K562 (cell line): ENCODE measurements at regions not wholly inside any gene's neighbourhood (a gene's known extent, or its start where the extent isn't known, plus 50 kb on each side); places are given as distances from the start of the nearest gene placed in this dataset.

Experiments
- ATAC-seq: fragments of 200-7000 bp; cut with Tn5 transposase; 3 replicates; pipeline ENCODE4 v1.9.1; 2020; ENCODE audit warnings: moderate library complexity
- BruUV-seq: library from RNA; stranded (reverse); fragments of 400-500 nt; replicated peaks from 2 replicates; lab custom pipeline; 2021; lab: Mats Ljungman, UMichigan
- CTCF ChIA-PET: fragments of 300-600 bp; formaldehyde crosslinking; extraction: SDS; loops from one replicate; lab custom pipeline; 2021; ENCODE audit warnings: low intra/inter-chr PET ratio; lab: Yijun Ruan, JAX
- POLR2A ChIA-PET: fragments of 300-600, 350-650 bp; sonication (Branson Sonifier 250); formaldehyde crosslinking; extraction: SDS; loops from one replicate; lab custom pipeline; 2021; ENCODE audit warnings: antibody characterized with exemption, inconsistent platforms; lab: Yijun Ruan, JAX
- DNase-seq, 4 experiments: peaks; one replicate each; pipeline versions ENCODE4 v3.0.0 to v3.0.0-alpha.2; 2011 to 2018; ENCODE audit warnings: low spot score in 3 of 4, mixed read lengths in 3 of 4; ENCODE audit errors: extremely low read depth in 1 of 4
- FAIRE-seq: peaks from 2 replicates; lab custom pipeline; 2011; peaks lifted over from hg19 to GRCh38; lab: Jason Lieb, UNC
- H2AFZ ChIP-seq: 2 replicates; pipeline ENCODE4 v1.6.0; 2011; ENCODE audit warnings: low read depth, low read length, control low read depth, inconsistent platforms
- H3K27ac ChIP-seq: fragments of 200-600 bp; 3 replicates; pipeline ENCODE4 v1.8.0; 2011; ENCODE audit warnings: low read depth, mild to moderate bottlenecking, control low read depth, inconsistent platforms, low read length, moderate library complexity, mixed read lengths; ENCODE audit errors: extremely low read depth
- H3K27me3 ChIP-seq, 2 experiments: fragments of 300-600 bp in 1 of 2; 2 replicates in 1 of 2; 3 replicates in 1 of 2; pipeline versions ENCODE4 v1.6.0 to v1.8.0; 2011; ENCODE audit warnings: inconsistent platforms in 2 of 2, low read length in 2 of 2, mild to moderate bottlenecking in 1 of 2, mixed read lengths in 1 of 2, moderate library complexity in 1 of 2; ENCODE audit not compliant: control insufficient read depth in 2 of 2, insufficient read depth in 2 of 2
- H3K36me3 ChIP-seq: fragments of 300-600 bp; 3 replicates; pipeline ENCODE4 v1.8.0; 2011; ENCODE audit warnings: mild to moderate bottlenecking, low read length, inconsistent platforms; ENCODE audit not compliant: control insufficient read depth, insufficient read depth
- H3K4me1 ChIP-seq, 2 experiments: fragments of 200-600 bp in 1 of 2; replicated peaks in 1 of 2; 2 replicates in 1 of 2; 3 replicates in 1 of 2; pipeline versions ENCODE4 v1.5.1 to v1.8.0; 2011; ENCODE audit warnings: inconsistent platforms in 2 of 2, low read length in 2 of 2, mild to moderate bottlenecking in 1 of 2, mixed read lengths in 1 of 2, moderate library complexity in 1 of 2; ENCODE audit not compliant: control insufficient read depth in 2 of 2, insufficient read depth in 2 of 2
- H3K4me2 ChIP-seq: 2 replicates; pipeline ENCODE4 v1.6.1; 2011; ENCODE audit warnings: low read length, control low read depth, inconsistent platforms, mixed read lengths; ENCODE audit not compliant: insufficient read depth
- H3K4me3 ChIP-seq: fragments of 200-600 bp; sonication (generic), shearing (Covaris generic); 2 replicates; pipeline ENCODE4 v1.5.1; 2016; ENCODE audit warnings: control low read depth, inconsistent platforms
- H3K79me2 ChIP-seq: fragments of 200-600 bp; 3 replicates; pipeline ENCODE4 v1.8.0; 2011; ENCODE audit warnings: low read length, inconsistent platforms; ENCODE audit not compliant: control insufficient read depth, insufficient read depth
- H3K9ac ChIP-seq, 2 experiments: 2 replicates each; pipeline versions ENCODE4 v1.6.0 to v1.6.1; 2011; ENCODE audit warnings: low read depth in 2 of 2, low read length in 2 of 2, control low read depth in 1 of 2, inconsistent platforms in 1 of 2, mild to moderate bottlenecking in 1 of 2, mixed read lengths in 1 of 2; ENCODE audit not compliant: insufficient read depth in 1 of 2
- H3K9me1 ChIP-seq: one replicate; pipeline ENCODE4 v1.6.0; 2011; ENCODE audit warnings: inconsistent platforms, mild to moderate bottlenecking, low read length, moderate library complexity; ENCODE audit not compliant: control insufficient read depth, insufficient read depth
- H3K9me3 ChIP-seq: replicated peaks from 2 replicates; pipeline ENCODE4 v1.5.1; 2011; ENCODE audit warnings: low read depth, low read length, inconsistent platforms; ENCODE audit not compliant: control insufficient read depth, insufficient read depth
- H4K20me1 ChIP-seq: replicated peaks from 2 replicates; pipeline ENCODE4 v1.6.1; 2011; ENCODE audit warnings: low read length, inconsistent platforms, mixed read lengths; ENCODE audit not compliant: control insufficient read depth, insufficient read depth
- E2F3 ChIP-seq: fragments of 250-450 bp; sonication (Bioruptor Pico); IDR thresholded peaks from 2 replicates; pipeline ENCODE4 v1.4.0; 2020; ENCODE audit warnings: mild to moderate bottlenecking
- KAT7 ChIP-seq: sonication (generic); formaldehyde crosslinking; IDR thresholded peaks from 2 replicates; pipeline ENCODE4 v1.8.0; 2022; ENCODE audit warnings: missing genetic modification reagents, mild to moderate bottlenecking, borderline replicate concordance
- MCM2 ChIP-seq: fragments of 450-650 bp; IDR thresholded peaks from 2 replicates; pipeline ENCODE4 v1.6.1; 2017; ENCODE audit warnings: low read depth, mild to moderate bottlenecking
- RBM17 ChIP-seq: fragments of 200-400 bp; formaldehyde crosslinking; IDR thresholded peaks from 2 replicates; pipeline ENCODE4 v1.6.1; 2017; ENCODE audit warnings: low read depth, mild to moderate bottlenecking, low read length, borderline replicate concordance
- SIN3A ChIP-seq, 2 experiments: fragments of 150-350 bp in 1 of 2; IDR thresholded peaks; 2 replicates each; pipeline ENCODE4 v1.6.1; 2011 to 2016; ENCODE audit warnings: borderline replicate concordance in 2 of 2, low read depth in 2 of 2, low read length in 2 of 2, mild to moderate bottlenecking in 2 of 2, moderate library complexity in 2 of 2; ENCODE audit not compliant: control insufficient read depth in 1 of 2
- SRSF3 ChIP-seq: fragments of 200-400 bp; formaldehyde crosslinking; IDR thresholded peaks from 2 replicates; pipeline ENCODE4 v1.6.1; 2016; ENCODE audit warnings: mild to moderate bottlenecking, low read length, moderate library complexity; ENCODE audit not compliant: insufficient read depth
- ZNF146 ChIP-seq: IDR thresholded peaks from one replicate; pipeline ENCODE4 v1.6.1; 2018; ENCODE audit warnings: missing compliant biosample characterization; ENCODE audit not compliant: unreplicated experiment
- ZNF41 ChIP-seq: fragments of 250-450 bp; sonication (Bioruptor Pico); conservative IDR thresholded peaks from 2 replicates; pipeline ENCODE4 v1.4.0; 2020; ENCODE audit warnings: mild to moderate bottlenecking
- WGBS: fragments of 100-300 bp; shearing (Covaris generic); methylation state at CpG from one replicate; pipeline ENCODE4 v1.1.6; 2016; ENCODE audit warnings: low coverage, mixed read lengths; ENCODE audit not compliant: insufficient coverage; ENCODE audit errors: missing lambda C conversion rate; 5-methylcytosine and 5-hydroxymethylcytosine counted together
- in situ Hi-C: fragments of 300-500 bp; cut with MboI; formaldehyde crosslinking; loops from 4 replicates; pipeline ENCODE4 v1.15.0; 2018; ENCODE audit warnings: inconsistent platforms, mixed read lengths
- intact Hi-C: fragments of 100-400 bp; cut with micrococcal nuclease; formaldehyde crosslinking; loops from 2 replicates; pipeline ENCODE4 v1.14.2; 2022
- TF ChIP-seq, protein P1 (sequence below): fragments of 450-650 bp; IDR thresholded peaks from 2 replicates; pipeline ENCODE4 v1.6.1; 2016; ENCODE audit warnings: borderline replicate concordance
- TF ChIP-seq, protein P2 (sequence below): fragments of 450-650 bp; formaldehyde crosslinking; IDR thresholded peaks from 2 replicates; pipeline ENCODE4 v1.4.0; 2020; ENCODE audit warnings: mild to moderate bottlenecking, moderate library complexity
- TF ChIP-seq, protein P3 (sequence below): IDR thresholded peaks from 2 replicates; pipeline ENCODE4 v1.6.1; 2012; ENCODE audit warnings: low read depth, low read length, improper control_type of control experiment, borderline replicate concordance

DNA sequence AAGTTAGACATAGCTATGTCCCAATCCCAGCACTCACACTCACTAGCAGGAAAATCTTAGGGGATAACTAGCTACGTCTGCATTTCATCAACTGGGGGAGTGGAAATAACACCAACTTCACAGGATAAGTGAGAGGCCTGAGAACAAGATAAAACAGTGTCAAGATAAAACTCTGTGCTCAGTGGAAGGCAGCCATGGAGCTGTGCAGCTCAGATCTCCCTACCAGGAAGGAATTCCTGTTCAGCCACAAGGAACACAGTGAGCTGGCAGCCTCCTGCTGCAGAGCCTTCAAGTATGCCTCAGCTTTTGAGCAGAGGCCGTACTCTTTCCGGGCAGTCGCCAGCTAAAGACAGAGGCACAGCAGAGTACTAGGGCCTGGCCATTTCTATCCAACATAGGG is 115.8 kb upstream of the TOPAZ1 start:
- Histone ChIP-seq H3K9me1 (no peaks in the 10 kb centered on the region), H2AFZ (no peak overlapping the region), H3K79me2 (no peaks in the 10 kb centered on the region), H3K27me3 (peaks cover 0 to 27% of the 10 kb centered on the region in 2 experiments; a peak in 3 of 5 replicates), H3K4me3 (no peak overlapping the region), H3K9ac (no peak overlapping the region), H3K9me3 (no peaks in the 10 kb centered on the region), H3K4me2 (no peak overlapping the region), H4K20me1 (no peaks in the 10 kb centered on the region), H3K27ac (no peak overlapping the region), H3K36me3 (no peaks in the 10 kb centered on the region)
- no peak for ATAC-seq
- WGBS: 3% methylated on average over 4 of the region's 4 CpGs
- intact Hi-C loops (no loop called here), in situ Hi-C loops (no loop called here)
- no TSS peak for BruUV-seq
- DNase-seq: no peak
- ChIA-PET POLR2A (interaction anchor here (1.0 to 1.1 kb wide), 2 partner anchors 12 to 35 kb away, joined by 3 read pairs; no protein-coding TSS in a partner anchor), CTCF (no interaction called here)
- TF ChIP-seq SIN3A (IDR thresholded peaks at IDR 0.05; ENCODE audit: borderline replicate concordance in 2 of 2, control insufficient read depth in 1 of 2, low read depth in 2 of 2, low read length in 2 of 2) (no peak), ZNF41 (CRISPR knock-in tag) (no peak), SRSF3 (no peak), ZNF146 (CRISPR knock-in tag) (no peak), RBM17 (no peak), MCM2 (no peak), KAT7 (no peak), E2F3 (no peak)
- TF ChIP-seq, protein P1, sequence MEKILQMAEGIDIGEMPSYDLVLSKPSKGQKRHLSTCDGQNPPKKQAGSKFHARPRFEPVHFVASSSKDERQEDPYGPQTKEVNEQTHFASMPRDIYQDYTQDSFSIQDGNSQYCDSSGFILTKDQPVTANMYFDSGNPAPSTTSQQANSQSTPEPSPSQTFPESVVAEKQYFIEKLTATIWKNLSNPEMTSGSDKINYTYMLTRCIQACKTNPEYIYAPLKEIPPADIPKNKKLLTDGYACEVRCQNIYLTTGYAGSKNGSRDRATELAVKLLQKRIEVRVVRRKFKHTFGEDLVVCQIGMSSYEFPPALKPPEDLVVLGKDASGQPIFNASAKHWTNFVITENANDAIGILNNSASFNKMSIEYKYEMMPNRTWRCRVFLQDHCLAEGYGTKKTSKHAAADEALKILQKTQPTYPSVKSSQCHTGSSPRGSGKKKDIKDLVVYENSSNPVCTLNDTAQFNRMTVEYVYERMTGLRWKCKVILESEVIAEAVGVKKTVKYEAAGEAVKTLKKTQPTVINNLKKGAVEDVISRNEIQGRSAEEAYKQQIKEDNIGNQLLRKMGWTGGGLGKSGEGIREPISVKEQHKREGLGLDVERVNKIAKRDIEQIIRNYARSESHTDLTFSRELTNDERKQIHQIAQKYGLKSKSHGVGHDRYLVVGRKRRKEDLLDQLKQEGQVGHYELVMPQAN: no peak
- TF ChIP-seq, protein P2, sequence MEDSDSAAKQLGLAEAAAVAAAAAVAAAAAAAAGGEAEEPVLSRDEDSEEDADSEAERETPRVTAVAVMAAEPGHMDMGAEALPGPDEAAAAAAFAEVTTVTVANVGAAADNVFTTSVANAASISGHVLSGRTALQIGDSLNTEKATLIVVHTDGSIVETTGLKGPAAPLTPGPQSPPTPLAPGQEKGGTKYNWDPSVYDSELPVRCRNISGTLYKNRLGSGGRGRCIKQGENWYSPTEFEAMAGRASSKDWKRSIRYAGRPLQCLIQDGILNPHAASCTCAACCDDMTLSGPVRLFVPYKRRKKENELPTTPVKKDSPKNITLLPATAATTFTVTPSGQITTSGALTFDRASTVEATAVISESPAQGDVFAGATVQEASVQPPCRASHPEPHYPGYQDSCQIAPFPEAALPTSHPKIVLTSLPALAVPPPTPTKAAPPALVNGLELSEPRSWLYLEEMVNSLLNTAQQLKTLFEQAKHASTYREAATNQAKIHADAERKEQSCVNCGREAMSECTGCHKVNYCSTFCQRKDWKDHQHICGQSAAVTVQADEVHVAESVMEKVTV: no peak
- TF ChIP-seq, protein P3, sequence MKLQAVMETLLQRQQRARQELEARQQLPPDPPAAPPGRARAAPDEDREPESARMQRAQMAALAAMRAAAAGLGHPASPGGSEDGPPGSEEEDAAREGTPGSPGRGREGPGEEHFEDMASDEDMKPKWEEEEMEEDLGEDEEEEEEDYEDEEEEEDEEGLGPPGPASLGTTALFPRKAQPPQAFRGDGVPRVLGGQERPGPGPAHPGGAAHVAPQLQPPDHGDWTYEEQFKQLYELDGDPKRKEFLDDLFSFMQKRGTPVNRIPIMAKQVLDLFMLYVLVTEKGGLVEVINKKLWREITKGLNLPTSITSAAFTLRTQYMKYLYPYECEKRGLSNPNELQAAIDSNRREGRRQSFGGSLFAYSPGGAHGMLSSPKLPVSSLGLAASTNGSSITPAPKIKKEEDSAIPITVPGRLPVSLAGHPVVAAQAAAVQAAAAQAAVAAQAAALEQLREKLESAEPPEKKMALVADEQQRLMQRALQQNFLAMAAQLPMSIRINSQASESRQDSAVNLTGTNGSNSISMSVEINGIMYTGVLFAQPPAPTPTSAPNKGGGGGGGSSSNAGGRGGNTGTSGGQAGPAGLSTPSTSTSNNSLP: no peak
- TF ChIP-seq, all 486 proteins: peak for 0
- no peaks in the 10 kb centered on the region for H3K4me1 ChIP-seq
- no peak for FAIRE-seq
